ENCODE measurements at regions not wholly inside any gene's neighbourhood (a gene's known extent, or its start where the extent isn't known, plus 50 kb on each side); places are given as distances from the start of the nearest gene placed in this dataset.
"Not testable (repeated sequence)": the region's sequence is repeated elsewhere in the genome, so short reads cannot be mapped to it uniquely, and the experiment has no call there.

GRCh38 chrX:137118536-137118935, 84.7 kb upstream of the GPR101 start:
- H2AFZ ChIP-seq (ENCODE audit: low read depth, low read length), result no peak overlapping the region
- H3K9me3 ChIP-seq (ENCODE audit: low read length), result no peaks in the 10 kb centered on the region
- H4K20me1 ChIP-seq (ENCODE audit: insufficient read depth), result no peaks in the 10 kb centered on the region
- TF ChIP-seq REST (IDR thresholded peaks at IDR 0.05; ENCODE audit: borderline replicate concordance), result no peak
- no peak for TF ChIP-seq TAF1 (IDR thresholded peaks at IDR 0.05; ENCODE audit: low read depth)
- no peak for TF ChIP-seq POLR2AphosphoS5 (IDR thresholded peaks at IDR 0.05)
- no peak for TF ChIP-seq RAD21 (conservative IDR thresholded peaks at IDR 0.05)
- no peak for TF ChIP-seq EZH2 (IDR thresholded peaks at IDR 0.05; ENCODE audit: borderline replicate concordance, insufficient read depth, low read length, poor library complexity, severe bottlenecking)
- TF ChIP-seq MXI1 (conservative IDR thresholded peaks at IDR 0.05; ENCODE audit: poor library complexity, severe bottlenecking), result no peak
- TF ChIP-seq SMC3 (conservative IDR thresholded peaks at IDR 0.05; ENCODE audit: poor library complexity), result no peak
- no peak for TF ChIP-seq EP300 (conservative IDR thresholded peaks at IDR 0.05; ENCODE audit: poor library complexity, severe bottlenecking)
- TF ChIP-seq CTCF (IDR thresholded peaks at IDR 0.05; ENCODE audit: poor library complexity, severe bottlenecking), result no peak
- H3K4me3 ChIP-seq (ENCODE audit: low read length), result no peak overlapping the region
- no peaks in the 10 kb centered on the region for H3K9me2 ChIP-seq (ENCODE audit: insufficient read depth, low read length)
- H3K4me2 ChIP-seq (ENCODE audit: low read length), result no peak overlapping the region
- no peak overlapping the region for H3K9ac ChIP-seq (ENCODE audit: low read length)
- H3K36me3 ChIP-seq (ENCODE audit: insufficient read depth, low read length), result no peaks in the 10 kb centered on the region
- H3K27me3 ChIP-seq (ENCODE audit: insufficient read depth, low read depth, low read length), result no peaks in the 10 kb centered on the region
- H3K79me2 ChIP-seq (replicated peaks; ENCODE audit: insufficient read depth, low read length), result no peaks in the 10 kb centered on the region
- H3K27ac ChIP-seq (ENCODE audit: low read length), result no peak overlapping the region
- no peaks in the 10 kb centered on the region for H3F3A ChIP-seq (ENCODE audit: insufficient read depth, low read length, poor library complexity, severe bottlenecking)

- no peak overlapping the region for H3K27ac ChIP-seq (ENCODE audit: low read length)
- no peak overlapping the region for H2AFZ ChIP-seq (ENCODE audit: low read depth, low read length)
- no peaks in the 10 kb centered on the region for H3K36me3 ChIP-seq (ENCODE audit: insufficient read depth, low read length)
- no peak overlapping the region for H3K4me3 ChIP-seq (ENCODE audit: low read length)
- H3K79me2 ChIP-seq (replicated peaks; ENCODE audit: insufficient read depth, low read length), result no peaks in the 10 kb centered on the region
- H3K9me2 ChIP-seq (ENCODE audit: insufficient read depth, low read length), result no peaks in the 10 kb centered on the region
- no peaks in the 10 kb centered on the region for H3K27me3 ChIP-seq (ENCODE audit: insufficient read depth, low read depth, low read length)
- no peaks in the 10 kb centered on the region for H3F3A ChIP-seq (ENCODE audit: insufficient read depth, low read length, poor library complexity, severe bottlenecking)
- no peak for TF ChIP-seq CTCF (IDR thresholded peaks at IDR 0.05; ENCODE audit: poor library complexity, severe bottlenecking)
- TF ChIP-seq EZH2 (IDR thresholded peaks at IDR 0.05; ENCODE audit: borderline replicate concordance, insufficient read depth, low read length, poor library complexity, severe bottlenecking), result no peak
- no peak for TF ChIP-seq TAF1 (IDR thresholded peaks at IDR 0.05; ENCODE audit: low read depth)
- TF ChIP-seq POLR2AphosphoS5 (IDR thresholded peaks at IDR 0.05), result no peak
- TF ChIP-seq EP300 (conservative IDR thresholded peaks at IDR 0.05; ENCODE audit: poor library complexity, severe bottlenecking), result no peak
- no peak for TF ChIP-seq SMC3 (conservative IDR thresholded peaks at IDR 0.05; ENCODE audit: poor library complexity)
- TF ChIP-seq MXI1 (conservative IDR thresholded peaks at IDR 0.05; ENCODE audit: poor library complexity, severe bottlenecking), result no peak
- TF ChIP-seq REST (IDR thresholded peaks at IDR 0.05; ENCODE audit: borderline replicate concordance), result no peak
- no peak for TF ChIP-seq RAD21 (conservative IDR thresholded peaks at IDR 0.05)
- H3K9ac ChIP-seq (ENCODE audit: low read length), result no peak overlapping the region
- no peak overlapping the region for H3K4me2 ChIP-seq (ENCODE audit: low read length)
- H4K20me1 ChIP-seq (ENCODE audit: insufficient read depth), result no peaks in the 10 kb centered on the region
- no peaks in the 10 kb centered on the region for H3K9me3 ChIP-seq (ENCODE audit: low read length)
Measured at GRCh38 chrX:137118136-137118535, 84.3 kb upstream of the GPR101 start.

GRCh38 chrX:137107877-137108276, 74.1 kb upstream of the GPR101 start:
- H4K20me1 ChIP-seq (ENCODE audit: insufficient read depth); H3K4me2 ChIP-seq (ENCODE audit: low read length); H3K79me2 ChIP-seq (replicated peaks; ENCODE audit: insufficient read depth, low read length); H3K9me3 ChIP-seq (ENCODE audit: low read length); H3K27ac ChIP-seq (ENCODE audit: low read length); H3K36me3 ChIP-seq (ENCODE audit: insufficient read depth, low read length); H3K9ac ChIP-seq (ENCODE audit: low read length); H3K27me3 ChIP-seq (ENCODE audit: insufficient read depth, low read depth, low read length); H3K9me2 ChIP-seq (ENCODE audit: insufficient read depth, low read length); H2AFZ ChIP-seq (ENCODE audit: low read depth, low read length); H3F3A ChIP-seq (ENCODE audit: insufficient read depth, low read length, poor library complexity, severe bottlenecking); H3K4me3 ChIP-seq (ENCODE audit: low read length): not testable (repeated sequence)

All from neural cell (in vitro differentiated cells).